Brain microvascular endothelial cell (primary cell): ENCODE measurements at regions not wholly inside any gene's neighbourhood (a gene's known extent, or its start where the extent isn't known, plus 50 kb on each side); places are given as distances from the start of the nearest gene placed in this dataset.

Experiments
- DNase-seq: peaks from one replicate; pipeline ENCODE4 v3.0.0-alpha.2; 2020
- H3K27ac ChIP-seq: fragments of 250-450 bp; sonication (Bioruptor Pico); 2 replicates; pipeline ENCODE4 v1.5.1; 2020; ENCODE audit warnings: mild to moderate bottlenecking, moderate library complexity
- H3K27me3 ChIP-seq: fragments of 250-450 bp; sonication (Bioruptor Pico); replicated peaks from 2 replicates; pipeline ENCODE4 v1.5.1; 2020; ENCODE audit warnings: mild to moderate bottlenecking
- H3K36me3 ChIP-seq: fragments of 250-450 bp; sonication (Bioruptor Pico); replicated peaks from 2 replicates; pipeline ENCODE4 v1.5.1; 2020; ENCODE audit warnings: mild to moderate bottlenecking
- H3K4me3 ChIP-seq: 2 replicates; pipeline ENCODE4 v1.5.1; 2011; ENCODE audit warnings: low read depth, mild to moderate bottlenecking, control low read depth, low read length, moderate library complexity
- CTCF ChIP-seq: IDR thresholded peaks from 2 replicates; pipeline ENCODE4 v1.5.1; 2011; ENCODE audit warnings: low read depth, mild to moderate bottlenecking, moderate library complexity, low read length, control low read depth, inconsistent platforms; ENCODE audit errors: missing control alignments
- in situ Hi-C: cut with HindIII; loops from 2 replicates; pipeline ENCODE4 v1.10.0; 2017; ENCODE audit warnings: low sequenced_read_pairs, low pct_ligation_motif_present

- no peaks in the 10 kb centered on the region for H3K27me3 ChIP-seq
- TF ChIP-seq CTCF, result no peak
- no peak overlapping the region for H3K4me3 ChIP-seq
- in situ Hi-C loops, result no loop called here
- H3K27ac ChIP-seq, result no peak overlapping the region
- no peaks in the 10 kb centered on the region for H3K36me3 ChIP-seq
- DNase-seq, result no peak
Measured at GRCh38 chr5:10009802-10010201, 239.9 kb downstream of the ATPSCKMT start.

GRCh38 chr5:9987101-9987500, 262.6 kb downstream of the ATPSCKMT start:
- in situ Hi-C loops, result no loop called here
- no peaks in the 10 kb centered on the region for H3K36me3 ChIP-seq
- H3K27me3 ChIP-seq, result no peaks in the 10 kb centered on the region
- H3K27ac ChIP-seq, result no peak overlapping the region
- no peak overlapping the region for H3K4me3 ChIP-seq
- no peak for DNase-seq
- no peak for TF ChIP-seq CTCF

- Histone ChIP-seq H3K27me3 (no peaks in the 10 kb centered on the region), H3K27ac (no peak overlapping the region), H3K4me3 (no peak overlapping the region), H3K36me3 (no peaks in the 10 kb centered on the region)
- no peak for DNase-seq
- no peak for TF ChIP-seq CTCF
- in situ Hi-C loops, result no loop called here
Measured at GRCh38 chr5:9977070-9977469, 272.6 kb downstream of the ATPSCKMT start.

- DNase-seq, result no peak
- H3K27ac ChIP-seq, result no peak overlapping the region
- no peak for TF ChIP-seq CTCF
- no peak overlapping the region for H3K4me3 ChIP-seq
- no peaks in the 10 kb centered on the region for H3K36me3 ChIP-seq
- in situ Hi-C loops, result no loop called here
- H3K27me3 ChIP-seq, result no peaks in the 10 kb centered on the region
Measured at GRCh38 chr5:9976621-9977020, 273.1 kb downstream of the ATPSCKMT start.

GRCh38 chr5:9972059-9972458, 277.6 kb downstream of the ATPSCKMT start:
- no peaks in the 10 kb centered on the region for H3K36me3 ChIP-seq
- no peak for DNase-seq
- in situ Hi-C loops, result no loop called here
- no peaks in the 10 kb centered on the region for H3K27me3 ChIP-seq
- H3K4me3 ChIP-seq, result no peak overlapping the region
- H3K27ac ChIP-seq, result no peak overlapping the region
- no peak for TF ChIP-seq CTCF

GRCh38 chr5:9971301-9971700, 278.4 kb downstream of the ATPSCKMT start:
- Histone ChIP-seq H3K27me3 (no peaks in the 10 kb centered on the region), H3K36me3 (no peaks in the 10 kb centered on the region), H3K4me3 (no peak overlapping the region), H3K27ac (no peak overlapping the region)
- in situ Hi-C loops, result no loop called here
- no peak for DNase-seq
- no peak for TF ChIP-seq CTCF
